ENCODE measurements at regions not wholly inside any gene's neighbourhood (a gene's known extent, or its start where the extent isn't known, plus 50 kb on each side); places are given as distances from the start of the nearest gene placed in this dataset.

- TF ChIP-seq ATF4 (CRISPR knock-in tag; IDR thresholded peaks at IDR 0.05) (peak in 1 of 2 experiments; percentile 56; a peak in 2 of 4 replicates), ZNF782 (CRISPR knock-in tag; IDR thresholded peaks at IDR 0.05; ENCODE audit: borderline replicate concordance) (no peak), NKX3-1 (CRISPR knock-in tag; IDR thresholded peaks at IDR 0.05) (no peak), RELA (CRISPR knock-in tag; IDR thresholded peaks at IDR 0.05) (no peak), ZNF501 (CRISPR knock-in tag; IDR thresholded peaks at IDR 0.05) (no peak), BORCS8-MEF2B (CRISPR knock-in tag; IDR thresholded peaks at IDR 0.05) (no peak), JDP2 (CRISPR knock-in tag; IDR thresholded peaks at IDR 0.05; ENCODE audit: borderline replicate concordance) (no peak), NR2F2 (IDR thresholded peaks at IDR 0.05; ENCODE audit: borderline replicate concordance, low read depth) (no peak), DBP (CRISPR knock-in tag; IDR thresholded peaks at IDR 0.05; ENCODE audit: not compliant biosample characterization) (no peak), MATR3 (CRISPR knock-in tag; IDR thresholded peaks at IDR 0.05) (no peak), FOXO1 (CRISPR knock-in tag; IDR thresholded peaks at IDR 0.05) (peak; percentile 29; the same call in 1 of the 2 replicates), BCL6 (CRISPR knock-in tag; IDR thresholded peaks at IDR 0.05) (peak; percentile 45; the same call in 1 of the 2 replicates), GTF2F1 (IDR thresholded peaks at IDR 0.05; ENCODE audit: low read length) (no peak), FOSL2 (CRISPR knock-in tag; IDR thresholded peaks at IDR 0.05) (peak; percentile 66), KDM5A (IDR thresholded peaks at IDR 0.05; ENCODE audit: borderline replicate concordance, low read length) (no peak), ZNF383 (CRISPR knock-in tag; IDR thresholded peaks at IDR 0.05; ENCODE audit: borderline replicate concordance) (no peak), ZNF282 (IDR thresholded peaks at IDR 0.05; ENCODE audit: partially characterized antibody) (no peak), ZMYM2 (CRISPR knock-in tag; IDR thresholded peaks at IDR 0.05) (no peak)
- TF ChIP-seq, protein P1, sequence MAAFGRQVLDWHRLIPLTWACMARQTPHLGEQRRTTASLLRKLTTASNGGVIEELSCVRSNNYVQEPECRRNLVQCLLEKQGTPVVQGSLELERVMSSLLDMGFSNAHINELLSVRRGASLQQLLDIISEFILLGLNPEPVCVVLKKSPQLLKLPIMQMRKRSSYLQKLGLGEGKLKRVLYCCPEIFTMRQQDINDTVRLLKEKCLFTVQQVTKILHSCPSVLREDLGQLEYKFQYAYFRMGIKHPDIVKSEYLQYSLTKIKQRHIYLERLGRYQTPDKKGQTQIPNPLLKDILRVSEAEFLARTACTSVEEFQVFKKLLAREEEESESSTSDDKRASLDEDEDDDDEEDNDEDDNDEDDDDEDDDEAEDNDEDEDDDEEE (CRISPR knock-in tag; IDR thresholded peaks at IDR 0.05), result no peak
- TF ChIP-seq, protein P2, sequence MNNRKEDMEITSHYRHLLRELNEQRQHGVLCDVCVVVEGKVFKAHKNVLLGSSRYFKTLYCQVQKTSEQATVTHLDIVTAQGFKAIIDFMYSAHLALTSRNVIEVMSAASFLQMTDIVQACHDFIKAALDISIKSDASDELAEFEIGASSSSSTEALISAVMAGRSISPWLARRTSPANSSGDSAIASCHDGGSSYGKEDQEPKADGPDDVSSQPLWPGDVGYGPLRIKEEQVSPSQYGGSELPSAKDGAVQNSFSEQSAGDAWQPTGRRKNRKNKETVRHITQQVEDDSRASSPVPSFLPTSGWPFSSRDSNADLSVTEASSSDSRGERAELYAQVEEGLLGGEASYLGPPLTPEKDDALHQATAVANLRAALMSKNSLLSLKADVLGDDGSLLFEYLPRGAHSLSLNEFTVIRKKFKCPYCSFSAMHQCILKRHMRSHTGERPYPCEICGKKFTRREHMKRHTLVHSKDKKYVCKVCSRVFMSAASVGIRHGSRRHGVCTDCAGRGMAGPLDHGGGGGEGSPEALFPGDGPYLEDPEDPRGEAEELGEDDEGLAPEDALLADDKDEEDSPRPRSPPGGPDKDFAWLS (CRISPR knock-in tag; IDR thresholded peaks at IDR 0.05; ENCODE audit: borderline replicate concordance), result no peak
- TF ChIP-seq, protein P3, sequence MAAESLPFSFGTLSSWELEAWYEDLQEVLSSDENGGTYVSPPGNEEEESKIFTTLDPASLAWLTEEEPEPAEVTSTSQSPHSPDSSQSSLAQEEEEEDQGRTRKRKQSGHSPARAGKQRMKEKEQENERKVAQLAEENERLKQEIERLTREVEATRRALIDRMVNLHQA (CRISPR knock-in tag; IDR thresholded peaks at IDR 0.05), result no peak
- TF ChIP-seq, protein P4, sequence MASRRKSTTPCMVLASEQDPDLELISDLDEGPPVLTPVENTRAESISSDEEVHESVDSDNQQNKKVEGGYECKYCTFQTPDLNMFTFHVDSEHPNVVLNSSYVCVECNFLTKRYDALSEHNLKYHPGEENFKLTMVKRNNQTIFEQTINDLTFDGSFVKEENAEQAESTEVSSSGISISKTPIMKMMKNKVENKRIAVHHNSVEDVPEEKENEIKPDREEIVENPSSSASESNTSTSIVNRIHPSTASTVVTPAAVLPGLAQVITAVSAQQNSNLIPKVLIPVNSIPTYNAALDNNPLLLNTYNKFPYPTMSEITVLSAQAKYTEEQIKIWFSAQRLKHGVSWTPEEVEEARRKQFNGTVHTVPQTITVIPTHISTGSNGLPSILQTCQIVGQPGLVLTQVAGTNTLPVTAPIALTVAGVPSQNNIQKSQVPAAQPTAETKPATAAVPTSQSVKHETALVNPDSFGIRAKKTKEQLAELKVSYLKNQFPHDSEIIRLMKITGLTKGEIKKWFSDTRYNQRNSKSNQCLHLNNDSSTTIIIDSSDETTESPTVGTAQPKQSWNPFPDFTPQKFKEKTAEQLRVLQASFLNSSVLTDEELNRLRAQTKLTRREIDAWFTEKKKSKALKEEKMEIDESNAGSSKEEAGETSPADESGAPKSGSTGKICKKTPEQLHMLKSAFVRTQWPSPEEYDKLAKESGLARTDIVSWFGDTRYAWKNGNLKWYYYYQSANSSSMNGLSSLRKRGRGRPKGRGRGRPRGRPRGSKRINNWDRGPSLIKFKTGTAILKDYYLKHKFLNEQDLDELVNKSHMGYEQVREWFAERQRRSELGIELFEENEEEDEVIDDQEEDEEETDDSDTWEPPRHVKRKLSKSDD (CRISPR knock-in tag; IDR thresholded peaks at IDR 0.05; ENCODE audit: low read depth), result peak; percentile 60; the same call in 1 of the 2 replicates
These were observed 483.7 kb downstream of the FLRT2 start (continued) for GRCh38 chr14:86013641-86014040.
